Eye (tissue), 1 donor: ENCODE measurements at regions not wholly inside any gene's neighbourhood (a gene's known extent, or its start where the extent isn't known, plus 50 kb on each side); places are given as distances from the start of the nearest gene placed in this dataset.
A peak's percentile ranks its signal among the peaks of the same experiment; 100 is the strongest.

Source experiments
- DNase-seq: peaks from one replicate; pipeline ENCODE4 v3.0.0-alpha.2; 2015

GRCh38 chr10:121076776-121077715 lies 225.9 kb downstream of the WDR11 start:
- DNase-seq = peak; percentile 45

DNA sequence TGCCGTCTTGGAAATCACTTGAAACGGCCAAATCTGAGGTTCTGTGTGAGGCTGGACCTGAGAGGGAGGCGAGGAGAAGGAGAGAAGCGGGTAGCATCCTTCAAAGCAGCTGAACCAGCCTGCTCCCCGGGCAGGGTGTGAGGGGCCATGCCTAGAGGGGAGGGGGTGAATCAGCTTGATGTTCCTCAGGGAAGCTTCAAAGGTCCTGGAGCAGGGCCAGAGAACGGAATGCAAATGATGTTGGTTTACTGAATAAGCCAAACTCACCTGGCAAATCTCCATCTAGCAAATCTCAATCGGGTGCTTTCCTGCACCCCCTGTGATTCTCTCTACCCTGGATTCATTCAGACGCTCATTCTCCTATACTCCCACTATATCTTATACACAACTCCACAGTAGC lies 226.9 kb downstream of the WDR11 start:
- no peak for DNase-seq

DNA sequence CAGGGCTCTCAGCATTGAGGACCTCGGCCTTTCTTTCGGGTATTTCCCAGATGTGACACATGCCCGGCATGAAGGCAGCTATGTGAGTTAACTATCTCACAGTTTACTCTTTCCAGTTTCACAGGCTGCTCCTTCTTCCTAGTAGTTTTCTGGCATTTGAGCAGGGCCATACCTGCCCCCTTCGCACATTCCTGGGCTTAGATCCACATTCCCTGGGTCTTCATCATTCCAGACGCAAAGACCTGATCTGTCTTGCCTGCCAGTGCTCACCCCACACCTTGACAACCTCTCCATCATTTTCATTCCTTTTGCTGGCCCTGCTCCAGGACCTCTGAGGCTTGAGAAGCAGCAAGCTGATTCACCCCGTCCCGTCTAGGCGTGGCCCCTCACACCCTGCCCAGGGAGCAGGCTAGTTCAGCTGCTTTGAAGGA lies 227.5 kb downstream of the WDR11 start:
- no peak for DNase-seq

- DNase-seq = no peak
Measured at GRCh38 chr10:121079226-121079625, 228.1 kb downstream of the WDR11 start.

DNA sequence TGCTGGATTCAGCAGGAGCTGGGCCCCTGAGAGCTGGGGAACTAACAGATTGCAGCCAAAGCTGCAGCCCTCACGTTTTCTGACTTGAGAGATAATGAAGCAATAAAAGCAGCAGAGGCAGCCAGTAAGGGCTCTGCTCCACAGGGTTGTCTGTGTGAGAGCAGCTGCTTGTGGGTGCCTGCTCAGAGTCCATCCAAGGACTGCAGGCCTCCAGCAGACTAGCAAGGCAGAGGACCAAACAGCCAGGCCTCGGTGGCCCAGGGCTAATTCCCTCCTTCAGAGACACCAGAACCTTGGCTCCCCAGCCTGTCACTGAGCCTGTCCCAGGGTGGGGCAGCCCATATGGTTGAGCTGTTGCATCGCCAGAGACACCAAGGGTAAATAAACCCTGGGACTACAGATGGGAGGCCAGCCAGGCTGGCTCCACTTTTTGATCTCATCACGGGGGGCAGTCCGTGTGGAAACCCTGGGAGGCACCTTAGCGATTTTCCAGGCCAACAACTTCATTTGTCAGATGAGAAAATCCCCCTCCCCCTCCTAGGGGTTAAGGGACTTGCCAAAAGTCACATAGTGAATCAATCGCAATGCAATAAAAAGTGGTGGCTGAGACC lies 229.2 kb downstream of the WDR11 start:
- DNase-seq = no peak

DNA sequence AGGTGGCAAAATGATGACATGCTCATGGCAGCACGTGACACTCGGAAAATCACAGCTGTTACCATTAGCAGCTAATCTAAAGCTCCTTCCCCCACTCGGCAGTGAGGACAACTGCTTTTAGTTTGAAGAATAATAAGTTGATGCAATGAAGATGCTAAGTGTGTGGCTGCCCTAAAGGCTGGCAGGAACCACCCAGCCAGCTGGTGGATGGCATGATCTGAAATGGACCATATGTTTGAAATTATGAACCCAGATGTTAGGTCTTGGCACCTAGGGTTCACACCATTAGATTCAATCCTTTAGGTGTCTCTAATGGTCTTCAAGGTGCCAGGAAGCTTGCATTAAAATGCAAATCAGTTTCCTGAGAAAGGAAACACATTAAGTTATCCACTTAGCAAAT lies 230.1 kb downstream of the WDR11 start:
- DNase-seq = no peak

DNA sequence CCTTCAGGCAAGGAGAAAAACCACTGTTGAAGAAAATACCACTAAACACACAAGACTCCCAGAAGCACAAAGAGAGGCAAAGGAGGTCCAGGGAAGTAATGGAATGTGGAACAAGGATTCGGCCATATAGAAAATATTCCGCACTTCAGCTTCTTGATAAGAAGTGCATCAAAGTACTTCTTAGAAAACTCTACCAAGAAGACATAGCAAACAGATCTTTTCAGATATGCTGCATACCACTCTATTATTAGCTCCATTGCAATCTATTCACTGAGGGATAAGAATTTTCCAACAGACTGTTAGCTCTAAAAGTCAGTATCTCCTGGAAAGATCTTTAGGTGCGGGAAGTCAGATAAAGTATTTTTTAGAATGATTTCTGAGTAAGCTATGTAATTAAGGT lies 231.8 kb downstream of the WDR11 start:
- no peak for DNase-seq

DNA sequence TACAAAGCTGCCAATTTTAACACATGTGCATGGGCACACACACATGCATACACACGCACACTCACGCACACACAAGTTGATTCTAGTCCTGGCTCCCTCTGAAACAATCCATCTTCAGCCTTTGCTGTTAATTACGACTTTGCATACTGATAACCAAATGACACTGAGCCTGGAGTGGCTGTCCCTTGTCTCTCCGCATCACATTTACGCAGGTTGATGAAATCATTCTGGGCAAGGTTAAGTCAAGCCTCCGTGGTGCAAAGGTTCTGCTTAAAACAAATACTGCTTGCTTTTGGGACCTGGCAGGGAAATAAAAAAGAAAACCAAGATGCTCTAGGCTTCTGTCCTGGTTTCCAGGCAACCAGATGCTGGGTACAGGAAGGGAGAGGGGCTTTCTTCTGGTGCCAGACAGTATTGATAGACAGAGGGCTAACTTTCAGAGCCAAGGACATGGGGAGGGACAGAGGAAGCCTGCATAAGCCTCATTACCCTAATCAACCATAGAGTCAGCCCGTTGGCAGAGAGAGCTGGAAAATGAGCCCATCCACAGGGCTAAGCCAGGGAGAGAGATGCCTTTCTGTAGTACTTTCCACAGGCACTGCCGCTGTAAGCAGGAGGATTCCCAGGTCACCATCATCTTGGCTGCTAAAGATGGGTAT lies 233.0 kb downstream of the WDR11 start:
- peak; percentile 46 for DNase-seq

GRCh38 chr10:121084675-121085070 lies 233.5 kb downstream of the WDR11 start:
- DNase-seq = no peak

GRCh38 chr10:121085367-121085766 lies 234.2 kb downstream of the WDR11 start:
- no peak for DNase-seq

DNA sequence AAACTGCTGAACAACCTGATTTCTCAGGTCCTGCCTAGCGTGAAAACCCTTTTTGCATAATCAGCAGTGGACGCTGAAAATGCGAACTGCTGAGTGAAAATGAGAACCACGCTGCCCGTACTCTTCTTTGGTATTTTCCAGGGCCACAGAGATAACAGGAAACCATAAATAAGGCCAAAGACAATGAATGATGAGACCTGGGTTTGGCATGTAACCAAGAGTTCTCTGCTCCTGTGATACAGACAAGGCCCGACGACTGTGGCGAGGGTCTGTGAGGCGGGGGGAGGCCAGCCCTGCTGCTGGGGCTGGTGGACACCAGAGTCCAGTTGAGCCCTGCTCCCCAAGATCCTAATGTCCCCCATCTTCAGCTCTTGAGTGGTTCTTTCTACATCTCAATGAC lies 236.0 kb downstream of the WDR11 start:
- DNase-seq = no peak

GRCh38 chr10:121087688-121088087 lies 236.5 kb downstream of the WDR11 start:
- no peak for DNase-seq

- peak; percentile 46 for DNase-seq
Measured at GRCh38 chr10:121088524-121088923, 237.4 kb downstream of the WDR11 start.

DNA sequence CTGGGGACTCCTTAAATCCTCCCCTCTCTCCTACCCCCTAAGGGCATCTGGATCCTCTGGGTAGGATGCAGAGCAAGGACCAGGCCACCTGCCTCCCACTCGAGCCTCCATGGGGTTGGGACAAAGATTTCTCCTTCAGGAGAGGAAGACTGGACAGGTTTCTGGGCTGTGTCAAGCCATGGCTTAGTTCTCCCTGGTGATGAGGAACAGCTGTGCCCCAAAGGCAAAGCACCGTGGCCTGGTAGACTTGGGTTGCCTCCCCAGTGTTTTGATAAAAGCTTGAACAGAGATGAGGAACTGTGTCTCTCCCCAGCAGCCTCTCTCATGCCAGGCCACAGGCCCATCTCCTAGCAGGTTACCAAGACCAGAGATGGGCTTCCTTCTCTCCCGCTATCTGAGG lies 238.3 kb downstream of the WDR11 start:
- no peak for DNase-seq

DNA sequence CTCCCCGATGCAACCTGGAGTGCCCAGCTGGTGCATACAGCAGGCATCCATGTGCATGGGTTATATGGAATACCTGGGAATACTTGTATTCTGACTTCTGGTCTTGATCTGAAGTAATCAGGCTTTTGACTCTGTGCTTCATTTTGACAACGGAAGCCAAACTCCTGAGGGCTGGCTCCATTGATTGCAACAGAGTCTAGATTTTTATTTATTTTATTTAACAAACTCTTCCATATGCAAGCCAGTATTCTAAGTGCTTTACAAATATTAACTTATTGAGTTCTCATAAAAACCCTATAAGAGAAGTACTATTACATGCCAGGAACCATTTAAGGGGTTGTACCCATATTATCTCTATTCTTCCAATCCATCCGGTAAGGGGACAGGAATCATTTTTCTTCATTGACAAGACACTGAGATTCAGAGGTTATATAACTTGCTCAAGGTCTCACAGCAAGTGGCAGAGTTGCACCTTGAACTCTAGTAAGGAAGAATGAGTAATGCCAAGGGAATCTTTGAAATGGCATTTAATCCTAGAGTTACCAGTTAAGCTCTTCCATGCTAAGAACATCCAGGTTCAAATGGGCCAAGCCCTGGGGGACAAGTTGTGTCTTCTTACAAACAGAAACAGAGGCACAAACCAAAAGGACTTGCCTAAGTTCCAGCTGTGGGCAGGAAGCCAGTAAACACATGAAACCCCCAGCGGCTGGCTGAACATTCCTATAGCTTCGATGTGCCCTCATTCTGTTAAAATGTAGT lies 241.0 kb downstream of the WDR11 start:
- DNase-seq = peak; percentile 53

DNA sequence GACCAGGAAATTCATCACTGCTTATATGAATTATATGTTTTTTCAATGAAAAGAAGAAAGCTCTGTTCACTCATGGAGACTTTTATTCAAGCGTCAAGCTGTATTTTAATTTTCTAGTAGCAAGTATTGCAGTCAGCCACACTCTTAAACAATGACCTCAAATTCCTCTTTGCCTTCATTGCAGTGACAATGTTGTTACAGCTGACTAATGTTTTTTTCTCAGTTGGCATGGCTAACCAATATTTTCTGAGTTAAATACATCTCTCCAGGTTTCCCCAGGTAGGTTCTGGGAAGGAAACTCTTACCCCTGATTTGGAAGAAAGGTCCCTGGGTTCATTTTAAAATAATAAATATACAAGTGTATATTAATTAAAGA lies 241.5 kb downstream of the WDR11 start:
- DNase-seq = no peak

GRCh38 chr10:121096617-121097431 lies 245.7 kb downstream of the WDR11 start:
- no peak for DNase-seq

GRCh38 chr10:121098211-121098610 lies 247.0 kb downstream of the WDR11 start:
- peak; percentile 26 for DNase-seq

DNA sequence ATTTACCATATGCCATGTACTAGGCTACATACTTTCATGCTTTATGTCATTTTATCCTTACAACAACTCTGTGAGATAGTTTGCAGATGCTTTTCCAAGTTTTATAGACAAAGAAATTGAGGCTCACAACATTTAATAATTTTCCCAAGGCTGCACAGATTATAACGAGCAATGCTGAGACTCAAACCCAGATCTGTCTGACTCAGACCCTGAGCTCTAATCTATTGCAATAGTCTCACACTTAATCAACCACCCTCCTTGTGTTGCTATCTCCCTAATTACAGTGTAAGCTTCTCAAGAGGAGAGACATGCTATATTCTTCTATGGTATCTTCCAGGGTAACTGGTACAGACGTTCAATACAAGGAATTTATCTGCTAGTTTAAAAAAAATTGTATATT lies 247.6 kb downstream of the WDR11 start:
- no peak for DNase-seq

GRCh38 chr10:121099181-121099580 lies 248.0 kb downstream of the WDR11 start:
- DNase-seq = no peak

DNA sequence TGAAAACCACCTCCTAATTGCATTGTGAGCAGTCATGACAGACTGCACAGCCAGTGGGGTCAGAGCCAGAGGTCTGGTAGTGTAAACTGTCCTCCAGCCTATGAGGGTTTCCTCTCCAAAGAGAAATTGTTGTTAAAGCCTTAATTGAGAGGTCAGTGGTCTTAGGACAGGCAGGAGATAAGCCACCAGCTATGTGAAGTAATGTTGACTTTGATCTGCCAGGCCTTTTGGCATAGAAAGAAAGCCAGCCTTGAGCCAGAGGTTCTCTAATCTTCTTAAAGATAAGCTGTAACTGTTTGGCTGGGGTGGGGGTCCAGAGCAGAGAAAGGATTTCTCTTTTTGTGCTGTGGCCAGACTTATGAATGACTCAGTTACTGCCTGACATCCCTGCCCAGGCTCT lies 248.4 kb downstream of the WDR11 start:
- DNase-seq = no peak

GRCh38 chr10:121101561-121101960 lies 250.4 kb downstream of the WDR11 start:
- no peak for DNase-seq
